Mucosa of descending colon (tissue), 3 donors: ENCODE measurements at regions not wholly inside any gene's neighbourhood (a gene's known extent, or its start where the extent isn't known, plus 50 kb on each side); places are given as distances from the start of the nearest gene placed in this dataset.
"Not testable (repeated sequence)": the region's sequence is repeated elsewhere in the genome, so short reads cannot be mapped to it uniquely, and the experiment has no call there.

ENCODE experiments used
- ATAC-seq: fragments of 200-7000 bp; cut with Tn5 transposase; one replicate; pipeline ENCODE4 v1.9.1; 2020; ENCODE audit warnings: mild to moderate bottlenecking, moderate library complexity
- DNase-seq, 3 donors: peaks; one replicate each; pipeline ENCODE4 v3.0.0-alpha.2; 2020
- H3K36me3 ChIP-seq: fragments of 200-600 bp; one replicate; pipeline ENCODE4 v1.8.0; 2021; ENCODE audit warnings: low read depth, mild to moderate bottlenecking
- H3K4me1 ChIP-seq: fragments of 200-600 bp; one replicate; pipeline ENCODE4 v1.8.0; 2021; ENCODE audit warnings: low read depth, mild to moderate bottlenecking
- H3K4me3 ChIP-seq: fragments of 200-600 bp; one replicate; pipeline ENCODE4 v1.8.0; 2021; ENCODE audit warnings: mild to moderate bottlenecking
- H3K9me3 ChIP-seq: fragments of 200-600 bp; one replicate; pipeline ENCODE4 v1.8.0; 2021; ENCODE audit warnings: mild to moderate bottlenecking
- intact Hi-C, 2 donors: fragments of 100-400 bp; cut with DNase I in 1 of 2; cut with micrococcal nuclease in 1 of 2; formaldehyde crosslinking; loops; one replicate each; pipeline versions ENCODE4 v1.11.0 to v1.11.1; 2022; cut with DNase I, micrococcal nuclease
- TF ChIP-seq, protein P1 (sequence below): fragments of 200-600 bp; IDR thresholded peaks from one replicate; pipeline ENCODE4 v1.8.0; 2022; ENCODE audit warnings: antibody characterized with exemption, mild to moderate bottlenecking
- donor health status: DM: no; HTN: no; CAD: no; lungs with moderate emphysema.
- donor health status: DM: no; HTN: no; CAD: no.
- donor health status: DM: no; HTN: yes; CAD: no.

DNA sequence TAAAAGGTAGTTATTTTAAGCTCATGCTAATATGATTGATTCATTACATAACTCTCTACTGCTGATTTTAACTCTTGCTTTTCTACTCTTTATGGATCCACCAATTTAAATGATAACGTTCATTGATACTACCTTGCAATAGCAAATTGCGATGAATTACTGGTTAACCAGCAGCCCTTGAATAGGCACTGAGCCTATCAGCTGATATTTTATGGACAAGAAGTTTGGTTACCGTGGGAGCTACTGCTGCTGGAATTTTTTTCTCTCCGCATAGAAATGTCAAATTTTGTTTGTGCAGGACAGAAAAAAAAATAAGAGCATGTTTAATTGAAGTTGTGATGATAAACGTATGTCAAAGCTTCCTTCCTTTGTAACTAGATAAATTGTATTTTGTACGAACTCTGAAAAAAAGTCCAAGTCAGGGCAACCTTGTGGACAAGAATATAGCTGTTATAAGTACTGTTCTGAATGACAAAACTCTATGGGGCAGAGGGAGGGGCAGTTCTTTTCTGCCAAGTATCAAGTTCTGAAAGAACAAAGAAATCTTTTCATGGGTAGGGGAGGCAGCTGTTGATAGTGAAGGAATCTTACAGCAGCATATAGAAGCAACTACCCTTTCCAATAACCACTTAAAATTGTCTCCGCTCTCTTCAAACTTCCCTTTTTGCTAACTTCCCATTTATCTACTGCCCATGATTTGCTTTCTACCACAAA, 434.9 kb upstream of the PABPC4L start:
- Histone ChIP-seq H3K4me3 (no peak overlapping the region), H3K9me3 (no peaks in the 10 kb centered on the region), H3K36me3 (no peaks in the 10 kb centered on the region), H3K4me1 (no peaks in the 10 kb centered on the region)
- intact Hi-C loops = no loop called here
- no peak for DNase-seq
- TF ChIP-seq, protein P1, sequence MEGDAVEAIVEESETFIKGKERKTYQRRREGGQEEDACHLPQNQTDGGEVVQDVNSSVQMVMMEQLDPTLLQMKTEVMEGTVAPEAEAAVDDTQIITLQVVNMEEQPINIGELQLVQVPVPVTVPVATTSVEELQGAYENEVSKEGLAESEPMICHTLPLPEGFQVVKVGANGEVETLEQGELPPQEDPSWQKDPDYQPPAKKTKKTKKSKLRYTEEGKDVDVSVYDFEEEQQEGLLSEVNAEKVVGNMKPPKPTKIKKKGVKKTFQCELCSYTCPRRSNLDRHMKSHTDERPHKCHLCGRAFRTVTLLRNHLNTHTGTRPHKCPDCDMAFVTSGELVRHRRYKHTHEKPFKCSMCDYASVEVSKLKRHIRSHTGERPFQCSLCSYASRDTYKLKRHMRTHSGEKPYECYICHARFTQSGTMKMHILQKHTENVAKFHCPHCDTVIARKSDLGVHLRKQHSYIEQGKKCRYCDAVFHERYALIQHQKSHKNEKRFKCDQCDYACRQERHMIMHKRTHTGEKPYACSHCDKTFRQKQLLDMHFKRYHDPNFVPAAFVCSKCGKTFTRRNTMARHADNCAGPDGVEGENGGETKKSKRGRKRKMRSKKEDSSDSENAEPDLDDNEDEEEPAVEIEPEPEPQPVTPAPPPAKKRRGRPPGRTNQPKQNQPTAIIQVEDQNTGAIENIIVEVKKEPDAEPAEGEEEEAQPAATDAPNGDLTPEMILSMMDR = no peak
- ATAC-seq = no peak

DNA sequence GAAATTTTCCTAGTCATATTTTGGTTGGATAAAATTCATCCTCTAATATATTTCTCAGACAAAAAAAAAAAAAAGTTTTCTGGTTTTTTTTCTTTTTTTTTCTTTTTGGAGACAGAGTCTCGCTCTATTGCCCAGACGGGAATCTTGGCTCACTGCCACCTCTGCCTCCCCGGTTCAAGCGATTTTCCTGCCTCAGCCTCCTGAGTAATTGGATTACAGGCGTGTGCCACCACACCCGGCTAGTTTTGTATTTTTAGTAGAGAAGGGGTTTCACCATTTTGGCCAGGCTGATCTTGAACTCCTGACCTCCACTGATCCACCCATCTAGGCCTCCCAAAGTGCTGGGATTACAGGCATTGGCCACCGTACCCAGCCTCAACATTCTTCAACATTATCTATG, 432.7 kb upstream of the PABPC4L start:
- peak in 1 of 3 donors; percentile 17 for DNase-seq
- Histone ChIP-seq H3K36me3 (no peaks in the 10 kb centered on the region), H3K4me3 (no peak overlapping the region), H3K4me1 (no peaks in the 10 kb centered on the region), H3K9me3 (no peaks in the 10 kb centered on the region)
- ATAC-seq = no peak
- intact Hi-C loops = no loop called here
- TF ChIP-seq, protein P1 = no peak

DNA sequence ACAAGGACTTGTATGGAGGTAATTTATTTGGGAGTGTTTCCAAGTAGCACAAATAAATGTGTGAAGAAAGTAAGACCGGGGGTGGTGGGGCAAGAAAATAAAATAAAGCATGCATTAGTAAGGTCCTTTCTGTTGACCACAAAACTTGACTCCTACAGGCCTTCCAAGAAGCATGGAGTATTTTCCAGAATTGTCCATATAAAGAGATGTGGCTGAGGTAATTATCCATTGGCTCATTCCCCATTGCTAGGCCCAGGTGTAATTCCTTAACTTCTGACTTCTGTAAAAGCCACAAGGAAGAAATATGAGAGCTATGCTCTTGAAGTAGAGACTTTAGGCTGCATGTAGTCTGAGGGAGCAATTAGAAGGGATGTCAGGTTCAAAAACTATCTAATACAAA, 430.5 kb upstream of the PABPC4L start:
- no peak for DNase-seq
- TF ChIP-seq, protein P1 = no peak

DNA sequence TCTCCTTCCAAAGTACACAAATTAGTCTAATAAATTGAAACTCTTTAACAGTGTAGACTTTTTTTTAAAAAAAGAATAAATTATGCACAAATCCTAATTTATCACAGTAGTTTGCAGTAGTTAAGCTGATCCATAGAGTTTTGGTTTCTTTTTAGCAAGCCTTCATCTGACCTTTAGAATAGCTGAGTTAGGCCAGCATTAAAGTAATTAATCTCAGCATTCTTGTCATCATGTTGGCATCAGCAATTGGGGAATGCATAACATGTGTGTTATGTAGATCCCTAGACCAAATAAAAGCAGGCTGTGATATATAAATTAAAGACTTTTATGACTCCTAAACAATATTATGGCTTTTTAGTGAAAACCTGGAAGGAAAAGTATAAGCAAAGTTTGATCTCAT, 426.5 kb upstream of the PABPC4L start:
- intact Hi-C loops = no loop called here
- TF ChIP-seq, protein P1 = no peak
- DNase-seq (no peak), ATAC-seq (no peak)
- H3K4me3 ChIP-seq = no peak overlapping the region
- no peaks in the 10 kb centered on the region for H3K9me3 ChIP-seq
- peaks cover 5% of the 10 kb centered on the region for H3K4me1 ChIP-seq
- H3K36me3 ChIP-seq = no peaks in the 10 kb centered on the region

More for the DNA sequence above, 430.5 kb upstream of the PABPC4L start:
- Histone ChIP-seq H3K4me3 (no peak overlapping the region), H3K4me1 (no peaks in the 10 kb centered on the region), H3K9me3 (no peaks in the 10 kb centered on the region), H3K36me3 (no peaks in the 10 kb centered on the region)
- no peak for ATAC-seq
- intact Hi-C loops = no loop called here

DNA sequence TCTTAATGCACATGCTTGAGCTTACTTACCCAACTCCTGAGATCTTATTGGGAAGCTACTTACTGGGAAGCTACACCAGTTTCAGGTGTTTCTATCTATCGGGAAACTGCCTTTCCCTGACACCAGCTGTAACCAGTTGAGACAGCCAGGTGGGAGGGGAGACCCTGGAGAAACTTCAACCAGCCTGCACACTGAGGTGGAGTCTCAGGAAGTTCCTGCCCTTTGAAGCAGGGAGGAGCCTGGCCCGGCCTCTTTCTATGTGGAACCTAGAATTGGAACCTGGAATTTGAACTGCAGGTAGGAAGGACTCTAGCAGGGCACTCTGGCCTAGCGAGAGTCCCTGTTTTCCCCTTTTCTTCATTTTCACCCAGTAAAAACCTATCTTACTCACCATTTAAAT, 425.8 kb upstream of the PABPC4L start:
- Histone ChIP-seq H3K4me1 (peaks cover 8% of the 10 kb centered on the region), H3K36me3 (no peaks in the 10 kb centered on the region), H3K4me3 (no peak overlapping the region), H3K9me3 (no peaks in the 10 kb centered on the region)
- ATAC-seq (peak; percentile 97), DNase-seq (peak; percentile 51 to 68 (median 62))
- intact Hi-C loops = no loop called here
- TF ChIP-seq, protein P1 = no peak

DNA sequence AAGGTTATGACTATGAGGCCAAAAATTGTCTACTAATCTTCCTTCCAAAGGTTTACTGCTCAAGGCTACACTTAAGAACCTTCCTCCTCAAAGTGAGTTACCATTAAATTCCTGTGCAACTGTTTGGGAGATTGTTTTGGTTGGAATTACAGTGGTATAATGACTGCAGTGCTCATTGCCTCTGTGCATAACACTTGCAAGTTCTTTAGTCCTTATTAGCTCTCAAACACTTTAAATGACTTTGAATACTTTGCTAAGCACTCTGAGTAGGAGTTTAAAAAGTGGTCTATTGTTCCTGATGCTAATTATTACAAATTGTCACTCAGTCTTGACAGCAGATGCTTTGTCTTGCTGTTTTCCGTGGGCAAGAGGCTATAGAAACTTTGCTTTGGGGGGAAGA, 422.8 kb upstream of the PABPC4L start:
- no peaks in the 10 kb centered on the region for H3K9me3 ChIP-seq
- TF ChIP-seq, protein P1 = no peak
- DNase-seq (no peak), ATAC-seq (no peak)
- H3K36me3 ChIP-seq = no peaks in the 10 kb centered on the region
- H3K4me1 ChIP-seq = peaks cover 11% of the 10 kb centered on the region
- no peak overlapping the region for H3K4me3 ChIP-seq
- intact Hi-C loops = no loop called here

DNA sequence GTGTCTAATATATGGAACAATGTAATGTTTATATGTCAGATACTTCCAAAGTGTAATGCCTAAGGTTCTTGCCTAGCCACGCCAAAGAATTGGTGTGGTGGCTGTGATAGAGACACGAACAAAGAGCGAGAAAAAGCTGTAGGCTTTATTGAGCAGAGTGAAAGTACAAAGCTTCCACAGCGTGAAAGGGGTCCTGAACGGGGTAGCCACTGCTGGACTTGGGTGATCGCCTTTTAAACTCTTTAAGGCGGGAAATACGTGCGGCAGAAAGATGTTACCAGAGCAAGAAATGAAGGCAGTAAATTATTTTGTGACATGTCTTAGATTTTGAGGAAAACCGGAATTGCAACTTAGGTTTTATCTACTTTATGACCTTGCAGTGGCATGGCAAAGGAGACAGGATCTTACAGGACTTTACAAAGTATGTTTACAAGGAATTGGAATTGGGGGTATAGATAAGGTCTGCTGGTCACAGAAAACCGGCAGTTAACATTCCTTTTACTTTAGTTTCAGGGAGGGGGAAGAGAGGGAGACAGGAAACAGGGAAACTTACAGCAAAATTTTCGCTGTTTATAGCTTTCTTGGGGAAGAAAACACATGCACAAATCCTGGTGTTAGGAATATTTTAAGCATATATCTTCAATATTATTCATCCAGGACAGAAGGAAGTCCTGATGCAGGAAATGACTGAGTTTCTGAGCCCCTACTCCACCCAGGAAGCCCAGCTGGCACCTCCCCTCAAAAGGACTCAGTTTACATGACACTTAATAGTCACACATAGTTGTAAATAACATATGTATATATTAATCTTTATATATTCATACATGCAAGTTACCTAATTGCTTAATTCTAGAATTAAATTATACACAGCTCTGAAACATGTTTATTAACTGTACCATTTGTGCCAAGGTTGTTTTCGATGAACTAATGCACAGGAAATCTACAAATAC, 421.3 kb upstream of the PABPC4L start:
- intact Hi-C loops, H3K4me3 ChIP-seq, H3K9me3 ChIP-seq, H3K36me3 ChIP-seq: not testable (repeated sequence)
- H3K4me1 ChIP-seq = peaks cover 11% of the 10 kb centered on the region
- peak in 1 of 3 donors; percentile 18 for DNase-seq
- ATAC-seq = peak; percentile 31
